Motor neuron (in vitro differentiated cells): ENCODE measurements at regions not wholly inside any gene's neighbourhood (a gene's known extent, or its start where the extent isn't known, plus 50 kb on each side); places are given as distances from the start of the nearest gene placed in this dataset.
"Not testable (repeated sequence)": the region's sequence is repeated elsewhere in the genome, so short reads cannot be mapped to it uniquely, and the experiment has no call there.

ENCODE experiments used
- ATAC-seq, 8 experiments: fragments of 200-7000 bp; cut with Tn5 transposase; replicated peaks in 6 of 8; 2 replicates each; pipeline ENCODE4 v1.8.0; 2021; ENCODE audit warnings: mild to moderate bottlenecking in 8 of 8, moderate library complexity in 8 of 8
- H3K27ac ChIP-seq, 2 donors: fragments of 250-450 bp; sonication (Bioruptor Pico); 2 replicates each; pipeline ENCODE4 v1.9.0; 2021; ENCODE audit warnings: antibody characterized with exemption in 2 of 2, mild to moderate bottlenecking in 2 of 2, moderate library complexity in 1 of 2
- H3K4me1 ChIP-seq, 2 donors: fragments of 250-450 bp; sonication (Bioruptor Pico); replicated peaks in 1 of 2; 2 replicates each; pipeline ENCODE4 v1.6.1; 2021; ENCODE audit warnings: antibody characterized with exemption in 2 of 2, mild to moderate bottlenecking in 2 of 2, moderate library complexity in 1 of 2
- H3K4me3 ChIP-seq, 5 donors: fragments of 250-450 bp; sonication (Bioruptor Pico); 2 replicates each; pipeline ENCODE4 v1.9.0; 2021; ENCODE audit warnings: antibody characterized with exemption in 5 of 5, mild to moderate bottlenecking in 5 of 5, moderate library complexity in 4 of 5
- WGBS, 10 experiments: fragments of 450-650 bp; shearing (Covaris generic); methylation state at CpG; one replicate each; pipeline ENCODE4 v1.0.0; 2022; 5-methylcytosine and 5-hydroxymethylcytosine counted together
- in situ Hi-C, 9 experiments: fragments of 400-800 bp; cut with MboI; loops; one replicate each; pipeline ENCODE4 v1.15.0; 2021; ENCODE audit warnings: low sequenced_read_pairs in 9 of 9, low pct_unique_long_range_greater_than_20kb in 2 of 9; ENCODE audit not compliant: unreplicated experiment in 9 of 9

DNA sequence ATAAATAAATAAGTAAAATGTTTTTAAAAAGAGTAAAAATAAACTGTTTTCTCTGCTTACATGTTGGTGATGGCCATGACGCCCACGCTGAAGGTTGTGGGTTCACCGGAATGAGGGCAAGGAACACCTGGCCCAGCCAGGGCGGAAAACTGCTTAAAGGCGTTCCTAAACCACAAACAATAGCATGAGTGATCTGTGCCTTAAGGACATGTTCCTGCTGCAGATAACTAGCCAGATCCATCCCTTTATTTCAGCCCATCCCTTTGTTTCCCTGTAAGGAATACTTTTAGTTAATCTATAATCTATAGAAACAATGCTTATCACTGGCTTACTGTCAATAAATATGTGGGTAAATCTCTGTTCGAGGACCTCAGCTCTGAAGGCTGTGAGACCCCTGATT, 63.3 kb upstream of the CEP78 start:
- H3K4me3 ChIP-seq, H3K4me1 ChIP-seq, ATAC-seq, H3K27ac ChIP-seq, in situ Hi-C loops: not testable (repeated sequence)
- WGBS, 10 experiments, result 33 to 100% (median 81%) methylated on average over 1 to 5 of the region's 6 CpGs; no CpG with 5 or more reads in 2 of the 10 experiments

DNA sequence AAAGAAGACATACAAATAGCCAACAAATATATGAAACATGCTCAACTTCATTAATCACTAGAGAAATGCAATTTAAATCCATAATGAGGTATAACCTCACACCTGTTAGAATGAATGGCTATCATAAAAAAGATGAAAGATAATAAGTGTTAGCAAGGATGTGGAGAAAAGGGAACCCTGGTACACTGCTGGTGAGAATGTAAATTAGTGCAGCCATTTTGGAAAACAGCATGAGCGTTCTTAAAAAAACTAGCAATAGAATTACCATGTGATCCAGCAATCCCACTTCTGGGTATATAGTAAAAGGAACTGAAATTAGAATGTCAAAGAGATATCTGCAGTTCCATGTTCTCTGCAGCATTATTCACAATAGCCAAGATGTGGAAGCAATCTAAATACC, 64.2 kb upstream of the CEP78 start:
- in situ Hi-C loops, result no loop called here
- Histone ChIP-seq H3K4me1 (no peaks in the 10 kb centered on the region), H3K4me3 (no peak overlapping the region), H3K27ac (no peak overlapping the region)
- ATAC-seq, result no peak
- 50 to 100% (median 71%) methylated on average over 1 of the region's 1 CpG; no CpG with 5 or more reads in 4 of the 10 experiments for WGBS, 10 experiments

DNA sequence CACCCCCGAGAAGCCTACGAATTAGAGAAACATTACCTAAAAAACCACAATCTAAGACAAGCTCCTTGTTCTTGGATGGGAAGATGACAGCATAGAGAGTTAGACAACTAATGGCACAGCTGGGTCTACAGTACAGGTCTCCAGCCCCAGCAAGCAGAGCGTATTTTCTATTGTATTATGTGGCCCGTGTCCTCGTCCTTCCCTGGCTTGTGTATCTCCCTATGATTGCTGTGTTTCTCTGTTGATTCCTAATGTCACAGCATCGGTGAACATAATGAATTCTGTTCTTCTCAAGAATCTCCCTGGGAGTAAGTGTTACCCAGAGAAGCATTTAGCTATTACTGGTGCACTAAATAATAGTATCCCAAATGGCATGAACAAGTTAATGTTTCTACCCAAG, 66.8 kb upstream of the CEP78 start:
- Histone ChIP-seq H3K4me1 (no peaks in the 10 kb centered on the region), H3K4me3 (no peak overlapping the region), H3K27ac (no peak overlapping the region)
- in situ Hi-C loops, result no loop called here
- peak in 1 of 8 experiments; percentile 66 for ATAC-seq
- 40 to 97% (median 87%) methylated on average over 1 to 6 of the region's 6 CpGs; no CpG with 5 or more reads in 1 of the 10 experiments for WGBS, 10 experiments

DNA sequence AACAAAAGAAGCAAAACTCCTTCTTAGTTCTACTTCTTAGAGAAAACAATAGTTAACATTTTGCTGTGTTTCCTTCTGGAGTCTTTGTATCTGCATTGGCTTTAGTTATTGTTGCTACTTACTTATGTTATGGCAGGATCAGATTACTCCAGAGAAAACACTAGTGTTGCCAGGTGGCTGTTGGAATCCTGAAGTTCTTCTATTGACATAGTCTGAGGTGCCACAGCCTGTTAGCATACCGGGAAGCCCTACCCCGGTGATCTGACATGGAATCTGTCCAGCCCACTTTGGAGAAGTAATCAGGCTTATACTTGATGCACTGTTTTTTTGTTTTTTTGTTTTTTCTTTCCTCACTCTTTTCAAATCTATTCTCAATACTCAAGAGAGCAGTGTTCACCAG, 68.5 kb upstream of the CEP78 start:
- Histone ChIP-seq H3K27ac (no peak overlapping the region), H3K4me3 (no peak overlapping the region), H3K4me1 (no peaks in the 10 kb centered on the region)
- peak in 6 of 8 experiments; percentile 26 to 96 (median 62) for ATAC-seq
- in situ Hi-C loops, result no loop called here
- 6 to 79% (median 55%) methylated on average over 1 to 2 of the region's 2 CpGs; no CpG with 5 or more reads in 1 of the 10 experiments for WGBS, 10 experiments

DNA sequence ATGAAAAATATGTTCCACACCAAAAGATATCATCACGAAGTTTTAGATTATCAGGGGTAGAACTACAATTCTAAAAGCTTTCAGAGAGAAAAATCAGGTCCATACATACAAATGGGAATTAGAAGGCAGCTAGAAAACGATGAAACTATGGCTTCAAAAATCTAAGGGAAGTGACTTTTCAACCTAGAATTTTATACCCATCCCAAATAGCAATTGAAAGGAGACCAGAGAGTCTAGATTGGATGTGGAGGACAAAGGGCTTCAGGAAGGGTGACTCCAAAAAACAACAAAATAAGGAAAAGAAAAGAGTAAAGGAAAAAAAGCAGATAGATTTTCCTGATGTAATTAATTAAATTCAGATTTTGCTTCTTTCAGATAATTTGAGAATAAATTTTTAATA, 72.0 kb upstream of the CEP78 start:
- ATAC-seq, result no peak
- Histone ChIP-seq H3K4me1 (no peaks in the 10 kb centered on the region), H3K27ac (no peak overlapping the region), H3K4me3 (no peak overlapping the region)
- WGBS, 10 experiments, result 0 to 84% (median 54%) methylated on average over 1 to 2 of the region's 2 CpGs
- in situ Hi-C loops, result no loop called here

DNA sequence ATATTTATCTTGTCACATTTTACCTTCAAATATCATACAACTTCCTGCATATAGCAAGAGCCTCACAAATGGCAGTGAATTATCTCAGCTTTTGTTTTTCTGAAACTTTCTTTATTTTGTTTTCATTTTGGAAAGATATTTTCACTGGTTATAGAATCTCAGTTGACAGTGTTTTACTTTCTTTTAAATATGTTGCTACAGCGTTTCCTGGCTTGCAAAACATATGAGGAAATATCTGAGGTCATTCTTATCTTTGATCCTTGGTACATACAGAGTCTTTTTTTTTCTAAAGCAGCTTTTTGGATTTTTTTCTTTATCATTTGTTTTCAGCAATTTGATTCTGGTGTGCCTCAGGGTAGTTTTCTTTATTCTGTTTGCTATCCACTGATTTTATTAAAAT, 77.6 kb upstream of the CEP78 start:
- Histone ChIP-seq H3K4me3 (no peak overlapping the region), H3K4me1 (no peaks in the 10 kb centered on the region), H3K27ac (no peak overlapping the region)
- no peak for ATAC-seq
- WGBS, 10 experiments, result 0 to 100% (median 83%) methylated on average over 1 of the region's 1 CpG
- in situ Hi-C loops, result no loop called here

DNA sequence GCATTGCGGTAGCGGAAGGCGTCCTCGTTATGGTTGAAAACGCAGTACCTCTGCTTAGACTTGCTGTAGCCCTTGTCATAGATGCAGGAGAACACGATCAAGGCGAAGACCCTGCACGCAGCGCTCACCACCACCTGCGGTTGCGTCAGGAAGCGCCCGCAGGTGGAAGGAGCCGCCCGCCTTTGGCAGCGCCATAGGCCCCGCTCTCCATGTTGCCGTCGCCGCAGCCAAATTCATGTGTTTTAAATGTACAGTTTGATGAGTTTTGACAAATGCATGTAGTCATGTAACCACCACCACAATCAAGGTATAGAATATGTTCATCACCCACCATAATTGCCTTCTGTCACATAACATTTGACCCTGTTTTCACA, 84.9 kb upstream of the CEP78 start:
- no peak overlapping the region for H3K4me3 ChIP-seq
- no peak for ATAC-seq
- WGBS, 10 experiments, result 87 to 98% (median 93%) methylated on average over 3 to 16 of the region's 20 CpGs; no CpG with 5 or more reads in 5 of the 10 experiments
- no peaks in the 10 kb centered on the region for H3K4me1 ChIP-seq
- H3K27ac ChIP-seq, result no peak overlapping the region
- in situ Hi-C loops, result no loop called here

DNA sequence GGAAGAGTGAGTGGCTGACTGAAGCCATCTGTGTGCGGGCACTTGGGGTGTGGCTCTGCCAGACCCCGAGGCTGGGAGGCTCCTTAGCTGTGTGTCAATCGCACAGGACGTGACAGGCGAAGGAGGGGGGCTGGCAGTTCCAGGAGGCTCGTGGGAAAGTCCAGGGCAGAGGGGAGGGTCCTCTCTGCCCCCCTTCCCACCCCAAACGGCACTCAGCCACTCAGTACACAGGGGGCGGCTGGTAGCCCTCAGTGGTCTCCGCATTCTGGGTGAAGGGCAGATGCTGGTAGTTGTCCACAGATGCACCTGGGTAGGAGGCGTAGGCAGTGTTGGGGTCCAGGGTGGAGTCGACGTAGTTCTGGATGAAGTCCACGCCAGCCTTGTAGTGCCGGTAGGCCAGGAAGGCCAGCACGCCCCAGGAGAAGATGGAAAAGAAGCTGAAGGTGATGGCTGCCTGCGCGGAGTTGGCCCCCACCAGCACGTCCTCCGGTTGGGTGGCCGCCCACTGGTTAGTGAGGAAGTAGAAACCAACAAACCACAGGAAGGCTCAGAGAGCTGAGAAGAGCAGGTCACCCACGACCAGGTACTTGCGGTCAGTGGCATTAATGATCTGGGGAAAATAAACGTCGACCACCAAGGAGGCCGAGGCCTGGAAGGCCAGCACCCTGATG, 85.4 kb upstream of the CEP78 start:
- no peak for ATAC-seq
- WGBS, 10 experiments, result 50 to 100% (median 95%) methylated on average over 2 to 10 of the region's 25 CpGs; no CpG with 5 or more reads in 2 of the 10 experiments
- in situ Hi-C loops, result no loop called here
- no peaks in the 10 kb centered on the region for H3K4me1 ChIP-seq
- H3K27ac ChIP-seq, result no peak overlapping the region
- H3K4me3 ChIP-seq, result no peak overlapping the region

DNA sequence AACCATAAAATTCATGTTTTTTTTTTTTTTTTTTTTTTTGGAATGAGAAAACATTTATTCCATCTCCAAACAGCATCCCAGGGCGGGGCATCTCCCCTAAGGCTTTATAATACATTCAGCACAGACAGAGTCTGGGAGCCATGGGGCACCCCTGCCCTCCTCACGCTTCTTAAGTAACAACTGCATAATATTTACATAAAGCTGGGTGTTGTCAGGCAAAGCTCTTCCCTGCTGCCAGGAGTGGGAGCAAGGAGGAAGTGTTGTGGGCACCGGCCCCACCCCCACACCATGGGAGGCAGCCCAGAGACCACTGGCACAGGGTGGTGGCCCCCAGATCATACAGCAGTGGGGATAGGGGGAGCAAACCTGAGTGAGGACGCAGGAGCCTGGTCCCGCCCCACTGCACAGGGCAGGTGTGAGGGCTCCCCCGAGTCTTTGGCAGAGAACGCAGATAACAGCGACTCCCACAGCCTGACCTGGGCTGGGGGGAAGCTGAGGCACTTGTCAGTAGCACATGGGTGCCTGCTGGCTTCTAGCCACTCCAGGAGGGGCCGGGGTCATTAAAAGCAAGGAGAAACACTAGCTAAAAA, 86.1 kb upstream of the CEP78 start:
- ATAC-seq, result peak in 3 of 8 experiments; percentile 82 to 94 (median 88)
- Histone ChIP-seq H3K4me1 (no peaks in the 10 kb centered on the region), H3K27ac (no peak overlapping the region), H3K4me3 (no peak overlapping the region)
- 7 to 100% (median 58%) methylated on average over 1 to 5 of the region's 9 CpGs; no CpG with 5 or more reads in 4 of the 10 experiments for WGBS, 10 experiments
- in situ Hi-C loops, result no loop called here

DNA sequence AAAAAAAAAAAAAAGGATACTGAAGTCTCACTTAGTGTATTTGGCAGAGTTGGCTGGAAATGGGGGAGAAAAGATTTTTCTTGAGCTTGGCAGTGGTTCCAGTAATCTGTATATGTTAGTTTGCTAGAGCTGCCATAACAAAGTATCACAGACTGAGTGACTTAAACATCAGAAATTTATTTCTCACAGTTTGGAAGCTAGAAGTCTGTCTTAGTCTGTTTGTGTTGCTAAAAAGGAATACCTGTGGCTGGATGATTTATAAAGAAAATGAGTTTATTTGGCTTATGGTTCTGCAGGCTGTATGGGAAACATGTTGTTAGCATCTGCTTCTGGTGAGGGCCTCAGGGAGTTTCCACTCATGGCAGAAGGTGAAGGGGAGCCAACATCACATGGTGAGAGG, 89.6 kb upstream of the CEP78 start:
- no peak overlapping the region for H3K27ac ChIP-seq
- H3K4me3 ChIP-seq, result no peak overlapping the region
- in situ Hi-C loops, result no loop called here
- ATAC-seq, result no peak
- no peaks in the 10 kb centered on the region for H3K4me1 ChIP-seq

DNA sequence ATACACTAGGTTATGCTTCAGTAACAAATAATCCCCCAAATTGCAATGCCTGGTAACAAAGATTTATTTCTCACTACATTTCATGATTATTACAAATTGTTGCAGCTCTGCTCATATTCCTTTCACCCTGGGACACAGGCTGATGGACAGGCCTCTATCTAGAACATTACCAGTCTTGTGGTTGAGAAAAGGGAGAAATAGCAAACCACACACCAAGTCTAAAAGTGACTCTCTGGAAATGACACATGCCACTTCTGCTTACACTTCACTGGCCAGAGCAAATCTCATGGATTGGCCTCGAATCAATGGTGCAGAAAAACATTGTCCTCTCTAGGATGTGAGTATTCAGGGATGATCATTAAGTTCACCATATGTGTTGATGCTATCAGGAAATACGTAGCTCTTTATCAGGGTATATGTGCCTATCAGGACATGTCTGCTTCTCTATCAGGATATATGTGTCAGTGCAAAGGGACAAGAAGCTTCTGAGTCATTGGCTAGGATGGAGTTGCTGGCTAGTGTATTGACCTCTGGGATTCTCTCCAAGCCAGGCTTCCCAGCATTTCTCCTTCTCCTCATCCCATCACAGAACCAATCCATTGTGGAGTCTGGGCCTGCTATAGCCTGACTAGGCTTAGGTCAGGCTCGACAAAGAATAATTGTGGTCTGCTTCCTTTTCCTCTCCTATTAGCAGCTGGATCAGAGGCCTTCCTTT, 91.1 kb upstream of the CEP78 start:
- in situ Hi-C loops, result no loop called here
- no peak overlapping the region for H3K4me3 ChIP-seq
- no peak overlapping the region for H3K27ac ChIP-seq
- H3K4me1 ChIP-seq, result no peaks in the 10 kb centered on the region
- no peak for ATAC-seq
- WGBS, 10 experiments, result 21 to 92% (median 81%) methylated on average over 1 to 3 of the region's 3 CpGs; no CpG with 5 or more reads in 3 of the 10 experiments

DNA sequence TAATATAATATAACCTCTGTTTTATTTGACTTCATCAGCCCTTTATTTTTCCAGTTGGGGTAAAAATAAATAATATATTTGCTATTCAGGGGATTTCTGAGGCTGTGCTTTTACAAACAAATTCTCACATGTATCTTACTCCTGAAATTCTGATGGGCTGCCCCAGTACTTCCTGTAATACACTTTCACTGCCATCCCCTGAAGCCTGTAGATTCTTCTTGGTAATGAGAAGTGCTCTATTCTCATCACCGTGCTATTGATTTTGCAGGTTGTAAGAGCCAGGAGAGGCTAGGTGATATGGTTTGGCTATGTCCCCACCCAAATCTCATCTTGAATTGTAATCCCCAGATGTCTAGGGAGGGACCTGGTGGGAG, 91.9 kb upstream of the CEP78 start:
- H3K4me3 ChIP-seq, result no peak overlapping the region
- no peak overlapping the region for H3K27ac ChIP-seq
- in situ Hi-C loops, result no loop called here
- 17 to 100% (median 80%) methylated on average over 1 of the region's 1 CpG; no CpG with 5 or more reads in 5 of the 10 experiments for WGBS, 10 experiments
- ATAC-seq, result no peak
- H3K4me1 ChIP-seq, result no peaks in the 10 kb centered on the region

DNA sequence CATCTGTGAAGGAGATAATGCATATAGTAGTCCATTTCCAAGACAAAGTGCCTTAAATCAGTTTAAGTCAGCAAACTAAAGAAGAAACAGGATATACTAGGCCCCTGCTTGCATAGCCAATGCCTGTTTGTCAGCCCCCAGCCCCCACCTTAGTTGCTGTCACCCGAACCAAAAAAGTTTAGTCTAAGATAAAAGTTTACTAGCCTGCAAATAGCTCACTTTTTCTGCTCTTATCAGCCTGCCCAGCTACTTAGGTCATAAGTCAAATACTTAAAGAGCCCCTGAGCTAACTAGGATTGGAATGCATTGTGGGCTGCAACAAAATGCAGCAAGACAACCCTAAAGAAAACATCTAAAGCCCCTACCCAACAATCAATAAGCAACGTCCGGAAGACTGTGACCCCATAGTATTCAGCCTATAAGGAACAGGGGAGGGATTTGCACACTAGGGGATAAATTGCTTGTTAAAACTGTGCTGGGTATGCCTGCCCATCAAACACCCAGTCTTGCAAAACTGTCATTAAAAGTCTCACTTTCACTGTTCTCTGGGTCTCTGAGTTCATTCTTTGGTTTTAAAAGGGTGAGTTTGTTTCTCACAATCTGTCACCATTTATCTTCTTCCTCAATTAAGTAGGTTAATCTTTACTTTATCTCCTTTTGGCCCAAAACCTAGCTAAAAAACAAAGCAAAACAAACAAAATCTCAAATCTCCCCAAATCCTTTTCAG, 92.4 kb upstream of the CEP78 start:
- H3K4me1 ChIP-seq, result no peaks in the 10 kb centered on the region
- no peak overlapping the region for H3K27ac ChIP-seq
- ATAC-seq, result no peak
- WGBS, 10 experiments, result 21 to 53% (median 28%) methylated on average over 2 to 3 of the region's 3 CpGs; no CpG with 5 or more reads in 4 of the 10 experiments
- no peak overlapping the region for H3K4me3 ChIP-seq
- in situ Hi-C loops, result no loop called here
